ENCODE measurements at regions not wholly inside any gene's neighbourhood (a gene's known extent, or its start where the extent isn't known, plus 50 kb on each side); places are given as distances from the start of the nearest gene placed in this dataset.

GRCh38 chr17:70906808-70907207 lies 737.5 kb downstream of the KCNJ2 start:
- no peak overlapping the region for H3K4me3 ChIP-seq (ENCODE audit: low read depth, poor library complexity, severe bottlenecking)
- DNase-seq (ENCODE audit: low spot score in 2 of 2) = no peak
- 56 to 57% methylated on average over 2 of the region's 2 CpGs for WGBS, 2 donors
- no peak for TF ChIP-seq POLR2A (IDR thresholded peaks at IDR 0.05)
- TF ChIP-seq CTCF (IDR thresholded peaks at IDR 0.05) = no peak
- intact Hi-C loops (cut with DNase I; ENCODE audit: low total_unique reads) = no loop called here

- 24 to 34% methylated on average over 4 of the region's 4 CpGs for WGBS, 2 donors
- DNase-seq (ENCODE audit: low spot score in 2 of 2) = no peak
- no peak for TF ChIP-seq POLR2A (IDR thresholded peaks at IDR 0.05)
- TF ChIP-seq CTCF (IDR thresholded peaks at IDR 0.05) = no peak
- H3K4me3 ChIP-seq (ENCODE audit: low read depth, poor library complexity, severe bottlenecking) = no peak overlapping the region
- intact Hi-C loops (cut with DNase I; ENCODE audit: low total_unique reads) = no loop called here
These were observed 743.6 kb downstream of the KCNJ2 start for GRCh38 chr17:70912716-70913485.

- TF ChIP-seq POLR2A (IDR thresholded peaks at IDR 0.05) (no peak), CTCF (IDR thresholded peaks at IDR 0.05) (no peak)
- DNase-seq (ENCODE audit: low spot score in 2 of 2) = no peak
- intact Hi-C loops (cut with DNase I; ENCODE audit: low total_unique reads) = no loop called here
- no peak overlapping the region for H3K4me3 ChIP-seq (ENCODE audit: low read depth, poor library complexity, severe bottlenecking)
These were observed 747.1 kb downstream of the KCNJ2 start for GRCh38 chr17:70916469-70916868.

- DNase-seq (ENCODE audit: low spot score in 2 of 2) = no peak
- intact Hi-C loops (cut with DNase I; ENCODE audit: low total_unique reads) = no loop called here
- H3K4me3 ChIP-seq (ENCODE audit: low read depth, poor library complexity, severe bottlenecking) = no peak overlapping the region
- TF ChIP-seq POLR2A (IDR thresholded peaks at IDR 0.05) (no peak), CTCF (IDR thresholded peaks at IDR 0.05) (no peak)
- WGBS, 2 donors = 89 to 94% methylated on average over 1 of the region's 1 CpG
These were observed 749.9 kb downstream of the KCNJ2 start for GRCh38 chr17:70919241-70919640.

- WGBS, 2 donors = 87 to 100% methylated on average over 1 of the region's 1 CpG
- TF ChIP-seq CTCF (IDR thresholded peaks at IDR 0.05) (no peak), POLR2A (IDR thresholded peaks at IDR 0.05) (no peak)
- intact Hi-C loops (cut with DNase I; ENCODE audit: low total_unique reads) = no loop called here
- no peak for DNase-seq (ENCODE audit: low spot score in 2 of 2)
- no peak overlapping the region for H3K4me3 ChIP-seq (ENCODE audit: low read depth, poor library complexity, severe bottlenecking)
These were observed 751.1 kb downstream of the KCNJ2 start for GRCh38 chr17:70920416-70920815.

- no peak for DNase-seq (ENCODE audit: low spot score in 2 of 2)
- 86 to 97% methylated on average over 2 of the region's 2 CpGs for WGBS, 2 donors
- TF ChIP-seq CTCF (IDR thresholded peaks at IDR 0.05) (no peak), POLR2A (IDR thresholded peaks at IDR 0.05) (no peak)
- intact Hi-C loops (cut with DNase I; ENCODE audit: low total_unique reads) = no loop called here
- no peak overlapping the region for H3K4me3 ChIP-seq (ENCODE audit: low read depth, poor library complexity, severe bottlenecking)
These were observed 752.9 kb downstream of the KCNJ2 start for GRCh38 chr17:70922268-70922667.
